SK-N-SH (cell line): ENCODE measurements at regions not wholly inside any gene's neighbourhood (a gene's known extent, or its start where the extent isn't known, plus 50 kb on each side); places are given as distances from the start of the nearest gene placed in this dataset.

ENCODE experiments used
- CTCF ChIP-seq: fragments of 200-600 bp; sonication (generic); IDR thresholded peaks from 2 replicates; pipeline ENCODE4 v1.6.1; 2017; ENCODE audit warnings: antibody characterized with exemption, mild to moderate bottlenecking, moderate library complexity
- ELF1 ChIP-seq: IDR thresholded peaks from 2 replicates; pipeline ENCODE4 v1.4.0; 2012
- EP300 ChIP-seq, 2 experiments: IDR thresholded peaks; 2 replicates each; pipeline versions ENCODE4 v1.4.0 to v1.6.1; 2012; ENCODE audit warnings: borderline replicate concordance in 1 of 2, low read depth in 1 of 2, low read length in 1 of 2
- FOSL2 ChIP-seq: IDR thresholded peaks from 2 replicates; pipeline ENCODE4 v1.4.0; 2012; ENCODE audit warnings: low read depth, mild to moderate bottlenecking, moderate library complexity, borderline replicate concordance
- FOXM1 ChIP-seq: IDR thresholded peaks from 2 replicates; pipeline ENCODE4 v1.4.0; 2012; ENCODE audit warnings: low read depth, mild to moderate bottlenecking
- MAX ChIP-seq: IDR thresholded peaks from 2 replicates; pipeline ENCODE4 v1.4.0; 2012; ENCODE audit warnings: low read depth
- RXRA ChIP-seq: IDR thresholded peaks from 2 replicates; pipeline ENCODE4 v1.4.0; 2012; ENCODE audit warnings: low read depth, mild to moderate bottlenecking, borderline replicate concordance
- YY1 ChIP-seq: IDR thresholded peaks from 2 replicates; pipeline ENCODE4 v1.4.0; 2012; ENCODE audit warnings: low read depth, mild to moderate bottlenecking
- TF ChIP-seq, protein P1 (sequence below): fragments of 150-350 bp; IDR thresholded peaks from 2 replicates; pipeline ENCODE4 v1.6.1; 2017; ENCODE audit warnings: antibody characterized with exemption, low read length, low read depth, borderline replicate concordance

DNA sequence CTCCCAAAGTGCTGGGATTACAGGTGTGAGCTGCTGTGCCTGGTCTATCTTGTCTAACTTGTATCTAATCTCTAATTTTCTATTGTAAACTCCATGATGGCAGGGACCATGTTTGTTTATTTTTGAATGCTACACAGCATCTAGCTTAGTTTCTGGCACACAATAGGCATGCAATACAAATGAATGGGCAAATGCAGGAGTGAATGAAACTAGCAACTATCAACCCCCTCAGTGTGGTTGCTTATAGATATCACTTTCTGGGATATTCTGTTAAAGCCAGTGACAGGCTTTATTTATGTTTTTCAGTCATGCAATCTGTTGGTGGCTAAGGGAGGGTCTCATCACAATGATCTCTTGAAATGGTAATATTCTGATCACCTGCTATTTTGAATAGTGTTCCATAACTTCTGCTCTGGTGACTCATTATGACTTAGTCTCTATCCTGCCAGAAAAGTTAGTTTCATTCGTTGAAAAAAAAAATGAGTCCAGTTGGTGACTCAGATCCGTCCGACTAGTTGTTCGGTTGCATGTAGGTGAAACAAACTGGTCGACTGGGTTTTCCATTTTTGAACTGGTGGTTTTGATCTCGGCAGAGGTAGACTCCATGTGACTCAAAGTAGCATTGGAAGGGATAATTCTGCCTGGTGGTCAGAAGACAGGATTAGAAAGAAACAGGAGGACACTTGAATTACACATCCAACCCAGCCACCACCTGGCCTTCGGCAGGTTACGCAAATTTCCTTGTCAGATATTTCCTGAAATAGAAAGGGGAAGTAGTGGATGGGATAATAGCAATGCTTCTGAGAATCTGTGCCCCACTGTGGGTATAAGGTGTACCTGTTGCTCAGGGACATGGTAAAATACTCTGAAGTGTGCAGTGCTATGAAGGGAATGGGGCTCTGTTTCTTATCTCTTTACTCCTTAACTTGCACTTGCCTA, 76.8 kb downstream of the GATA3 start:
- no peak for TF ChIP-seq CTCF
- TF ChIP-seq EP300 (IDR thresholded peaks at IDR 0.05; ENCODE audit: borderline replicate concordance in 1 of 2, low read depth in 1 of 2, low read length in 1 of 2), result peak in 1 of 2 experiments; percentile 62; a peak in 1 of 4 replicates
- TF ChIP-seq RXRA, result no peak
- TF ChIP-seq FOXM1, result no peak
- no peak for TF ChIP-seq ELF1
- peak; percentile 95 for TF ChIP-seq FOSL2
- no peak for TF ChIP-seq YY1
- TF ChIP-seq, protein P1, sequence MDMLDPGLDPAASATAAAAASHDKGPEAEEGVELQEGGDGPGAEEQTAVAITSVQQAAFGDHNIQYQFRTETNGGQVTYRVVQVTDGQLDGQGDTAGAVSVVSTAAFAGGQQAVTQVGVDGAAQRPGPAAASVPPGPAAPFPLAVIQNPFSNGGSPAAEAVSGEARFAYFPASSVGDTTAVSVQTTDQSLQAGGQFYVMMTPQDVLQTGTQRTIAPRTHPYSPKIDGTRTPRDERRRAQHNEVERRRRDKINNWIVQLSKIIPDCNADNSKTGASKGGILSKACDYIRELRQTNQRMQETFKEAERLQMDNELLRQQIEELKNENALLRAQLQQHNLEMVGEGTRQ, result no peak
- peak; percentile 47; the same call in 1 of the 2 replicates for TF ChIP-seq MAX
